Esophagus muscularis mucosa (tissue), 4 donors: ENCODE measurements at regions not wholly inside any gene's neighbourhood (a gene's known extent, or its start where the extent isn't known, plus 50 kb on each side); places are given as distances from the start of the nearest gene placed in this dataset.

Experiments
- DNase-seq: peaks from one replicate; pipeline ENCODE4 v3.0.0-alpha.2; 2017; ENCODE audit errors: extremely low spot score
- H3K27ac ChIP-seq, 4 donors: fragments of 200-600 bp; sonication (generic); replicated peaks in 1 of 4; 1 replicate in 3 of 4; 2 replicates in 1 of 4; pipeline ENCODE4 v1.5.1; 2016 to 2019; ENCODE audit warnings: mild to moderate bottlenecking in 1 of 4
- H3K27me3 ChIP-seq, 4 donors: fragments of 200-600 bp; sonication (generic); one replicate each; pipeline versions ENCODE4 v1.5.1 to v1.6.0; 2016 to 2019
- H3K36me3 ChIP-seq, 4 donors: fragments of 200-600 bp; sonication (generic); one replicate each; pipeline ENCODE4 v1.5.1; 2016 to 2019
- H3K4me1 ChIP-seq, 4 donors: fragments of 200-600 bp; sonication (generic); one replicate each; pipeline ENCODE4 v1.5.1; 2016 to 2019
- H3K4me3 ChIP-seq, 4 donors: fragments of 200-600 bp; sonication (generic); 1 replicate in 2 of 4; 2 replicates in 2 of 4; pipeline ENCODE4 v1.5.1; 2016 to 2019; ENCODE audit warnings: mild to moderate bottlenecking in 4 of 4, moderate library complexity in 1 of 4
- H3K9me3 ChIP-seq, 4 donors: fragments of 200-600 bp; sonication (generic); 1 replicate in 3 of 4; 2 replicates in 1 of 4; pipeline ENCODE4 v1.5.1; 2016 to 2019
- CTCF ChIP-seq, 3 experiments: fragments of 200-600 bp in 2 of 3; fragments of 450-650 bp in 1 of 3; sonication (generic) in 2 of 3; IDR thresholded peaks; one replicate each; pipeline ENCODE4 v1.5.1; 2017 to 2019; ENCODE audit warnings: antibody characterized with exemption in 3 of 3, mild to moderate bottlenecking in 2 of 3, moderate library complexity in 1 of 3
- EP300 ChIP-seq: sonication (generic); formaldehyde crosslinking; IDR thresholded peaks from one replicate; pipeline ENCODE4 v1.6.1; 2017; ENCODE audit warnings: antibody characterized with exemption
- POLR2A ChIP-seq: fragments of 450-650 bp; IDR thresholded peaks from one replicate; pipeline ENCODE4 v1.6.1; 2017; ENCODE audit warnings: antibody characterized with exemption, moderate library complexity, mild to moderate bottlenecking, low read depth
- POLR2AphosphoS5 ChIP-seq, 2 donors: sonication (generic); formaldehyde crosslinking; IDR thresholded peaks; one replicate each; pipeline ENCODE4 v1.6.1; 2017; ENCODE audit warnings: antibody characterized with exemption in 2 of 2
- WGBS: methylation state at CpG from one replicate; pipeline ENCODE4 v1.1.5; 2018; 5-methylcytosine and 5-hydroxymethylcytosine counted together
- intact Hi-C: fragments of 100-400 bp; cut with DNase I; formaldehyde crosslinking; loops from one replicate; pipeline ENCODE4 v1.15.1; 2023

- TF ChIP-seq POLR2A (no peak), EP300 (no peak), CTCF (IDR thresholded peaks at IDR 0.05) (no peak), POLR2AphosphoS5 (IDR thresholded peaks at IDR 0.05) (no peak)
- Histone ChIP-seq H3K27me3 (no peaks in the 10 kb centered on the region), H3K4me1 (no peaks in the 10 kb centered on the region), H3K9me3 (no peaks in the 10 kb centered on the region), H3K36me3 (no peaks in the 10 kb centered on the region), H3K4me3 (no peak overlapping the region), H3K27ac (no peak overlapping the region)
- 75% methylated on average over 6 of the region's 6 CpGs for WGBS
- intact Hi-C loops = no loop called here
- no peak for DNase-seq
Measured at GRCh38 chr5:163993126-163993525, 487.7 kb downstream of the MAT2B start.

GRCh38 chr5:163995206-163995605, 489.8 kb downstream of the MAT2B start:
- WGBS = 86% methylated on average over 4 of the region's 4 CpGs
- TF ChIP-seq EP300 (no peak), POLR2AphosphoS5 (IDR thresholded peaks at IDR 0.05) (no peak), POLR2A (no peak), CTCF (IDR thresholded peaks at IDR 0.05) (no peak)
- no peak for DNase-seq
- H3K36me3 ChIP-seq = no peaks in the 10 kb centered on the region
- intact Hi-C loops = no loop called here
- no peaks in the 10 kb centered on the region for H3K4me1 ChIP-seq
- no peaks in the 10 kb centered on the region for H3K27me3 ChIP-seq
- H3K27ac ChIP-seq = no peak overlapping the region
- no peaks in the 10 kb centered on the region for H3K9me3 ChIP-seq
- no peak overlapping the region for H3K4me3 ChIP-seq

- H3K9me3 ChIP-seq = no peaks in the 10 kb centered on the region
- intact Hi-C loops = no loop called here
- no peak overlapping the region for H3K4me3 ChIP-seq
- peaks cover 0 to 10% (median 3%) of the 10 kb centered on the region in 4 donors for H3K4me1 ChIP-seq
- DNase-seq = no peak
- H3K27me3 ChIP-seq = no peaks in the 10 kb centered on the region
- TF ChIP-seq EP300 (no peak), POLR2AphosphoS5 (IDR thresholded peaks at IDR 0.05) (no peak)
- H3K36me3 ChIP-seq = no peaks in the 10 kb centered on the region
- no peak overlapping the region for H3K27ac ChIP-seq
Measured at GRCh38 chr5:163997965-163998364, 492.5 kb downstream of the MAT2B start.

DNA sequence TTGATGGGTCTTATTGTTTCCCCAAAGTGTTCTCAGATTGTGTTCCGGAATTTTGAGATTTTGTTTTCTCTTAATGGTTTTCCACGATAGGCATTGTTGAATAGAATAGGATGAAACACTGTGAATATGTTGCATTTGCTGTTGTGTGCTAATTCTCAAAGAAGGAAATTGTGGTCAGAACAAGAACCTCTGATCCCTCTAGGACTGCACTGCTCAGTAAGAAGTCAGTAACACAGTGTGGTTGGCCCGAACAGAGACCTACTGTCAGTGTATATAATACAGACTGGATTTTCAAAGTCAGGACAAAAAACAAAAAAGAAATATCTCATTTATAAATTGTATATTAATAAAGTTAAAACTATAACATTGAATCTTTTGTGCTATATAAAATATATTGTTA, 494.8 kb downstream of the MAT2B start:
- Histone ChIP-seq H3K4me3 (no peak overlapping the region), H3K27me3 (no peaks in the 10 kb centered on the region), H3K4me1 (peaks cover 0 to 11% (median 3%) of the 10 kb centered on the region in 4 donors), H3K9me3 (no peaks in the 10 kb centered on the region), H3K36me3 (no peaks in the 10 kb centered on the region), H3K27ac (no peak overlapping the region)
- intact Hi-C loops = no loop called here
- DNase-seq = no peak
- WGBS = 78% methylated on average over 3 of the region's 3 CpGs
- TF ChIP-seq POLR2A (no peak), POLR2AphosphoS5 (IDR thresholded peaks at IDR 0.05) (no peak), EP300 (no peak), CTCF (IDR thresholded peaks at IDR 0.05) (no peak)

GRCh38 chr5:164000819-164001218, 495.4 kb downstream of the MAT2B start:
- intact Hi-C loops = no loop called here

More at GRCh38 chr5:164000819-164001218, 495.4 kb downstream of the MAT2B start:
- H3K4me1 ChIP-seq = peaks cover 0 to 11% (median 3%) of the 10 kb centered on the region in 4 donors
- DNase-seq = no peak
- WGBS = 70% methylated on average over 3 of the region's 3 CpGs
- H3K36me3 ChIP-seq = no peaks in the 10 kb centered on the region
- no peak overlapping the region for H3K27ac ChIP-seq
- no peak overlapping the region for H3K4me3 ChIP-seq
- no peaks in the 10 kb centered on the region for H3K27me3 ChIP-seq
- TF ChIP-seq POLR2A (no peak), CTCF (IDR thresholded peaks at IDR 0.05) (no peak), POLR2AphosphoS5 (IDR thresholded peaks at IDR 0.05) (no peak), EP300 (no peak)
- no peaks in the 10 kb centered on the region for H3K9me3 ChIP-seq
